K562 (cell line): ENCODE measurements at regions not wholly inside any gene's neighbourhood (a gene's known extent, or its start where the extent isn't known, plus 50 kb on each side); places are given as distances from the start of the nearest gene placed in this dataset.

Experiments
- RB1 ChIP-seq: fragments of 450-650 bp; IDR thresholded peaks from 2 replicates; pipeline ENCODE4 v1.6.1; 2017; ENCODE audit warnings: low read depth, mild to moderate bottlenecking
- SIX5 ChIP-seq, 2 experiments: IDR thresholded peaks; 2 replicates each; pipeline ENCODE4 v1.6.1; 2011; ENCODE audit warnings: low read length in 2 of 2, borderline replicate concordance in 1 of 2, low read depth in 1 of 2, mild to moderate bottlenecking in 1 of 2, moderate library complexity in 1 of 2; ENCODE audit not compliant: insufficient read depth in 1 of 2
- ZC3H8 ChIP-seq: fragments of 450-650 bp; IDR thresholded peaks from 2 replicates; pipeline ENCODE4 v1.6.1; 2017
- TF ChIP-seq, protein P1 (sequence below), 2 experiments: fragments of 450-650 bp; IDR thresholded peaks; 2 replicates each; pipeline ENCODE4 v1.6.1; 2016; ENCODE audit warnings: mild to moderate bottlenecking in 2 of 2, borderline replicate concordance in 1 of 2, low read depth in 1 of 2, moderate library complexity in 1 of 2

GRCh38 chr21:22632176-22632575 is 1634.0 kb downstream of the NCAM2 start (continued):
- TF ChIP-seq SIX5 (IDR thresholded peaks at IDR 0.05; ENCODE audit: borderline replicate concordance in 1 of 2, insufficient read depth in 1 of 2, low read depth in 1 of 2, low read length in 2 of 2): no peak
- no peak for TF ChIP-seq RB1
- TF ChIP-seq, protein P1, sequence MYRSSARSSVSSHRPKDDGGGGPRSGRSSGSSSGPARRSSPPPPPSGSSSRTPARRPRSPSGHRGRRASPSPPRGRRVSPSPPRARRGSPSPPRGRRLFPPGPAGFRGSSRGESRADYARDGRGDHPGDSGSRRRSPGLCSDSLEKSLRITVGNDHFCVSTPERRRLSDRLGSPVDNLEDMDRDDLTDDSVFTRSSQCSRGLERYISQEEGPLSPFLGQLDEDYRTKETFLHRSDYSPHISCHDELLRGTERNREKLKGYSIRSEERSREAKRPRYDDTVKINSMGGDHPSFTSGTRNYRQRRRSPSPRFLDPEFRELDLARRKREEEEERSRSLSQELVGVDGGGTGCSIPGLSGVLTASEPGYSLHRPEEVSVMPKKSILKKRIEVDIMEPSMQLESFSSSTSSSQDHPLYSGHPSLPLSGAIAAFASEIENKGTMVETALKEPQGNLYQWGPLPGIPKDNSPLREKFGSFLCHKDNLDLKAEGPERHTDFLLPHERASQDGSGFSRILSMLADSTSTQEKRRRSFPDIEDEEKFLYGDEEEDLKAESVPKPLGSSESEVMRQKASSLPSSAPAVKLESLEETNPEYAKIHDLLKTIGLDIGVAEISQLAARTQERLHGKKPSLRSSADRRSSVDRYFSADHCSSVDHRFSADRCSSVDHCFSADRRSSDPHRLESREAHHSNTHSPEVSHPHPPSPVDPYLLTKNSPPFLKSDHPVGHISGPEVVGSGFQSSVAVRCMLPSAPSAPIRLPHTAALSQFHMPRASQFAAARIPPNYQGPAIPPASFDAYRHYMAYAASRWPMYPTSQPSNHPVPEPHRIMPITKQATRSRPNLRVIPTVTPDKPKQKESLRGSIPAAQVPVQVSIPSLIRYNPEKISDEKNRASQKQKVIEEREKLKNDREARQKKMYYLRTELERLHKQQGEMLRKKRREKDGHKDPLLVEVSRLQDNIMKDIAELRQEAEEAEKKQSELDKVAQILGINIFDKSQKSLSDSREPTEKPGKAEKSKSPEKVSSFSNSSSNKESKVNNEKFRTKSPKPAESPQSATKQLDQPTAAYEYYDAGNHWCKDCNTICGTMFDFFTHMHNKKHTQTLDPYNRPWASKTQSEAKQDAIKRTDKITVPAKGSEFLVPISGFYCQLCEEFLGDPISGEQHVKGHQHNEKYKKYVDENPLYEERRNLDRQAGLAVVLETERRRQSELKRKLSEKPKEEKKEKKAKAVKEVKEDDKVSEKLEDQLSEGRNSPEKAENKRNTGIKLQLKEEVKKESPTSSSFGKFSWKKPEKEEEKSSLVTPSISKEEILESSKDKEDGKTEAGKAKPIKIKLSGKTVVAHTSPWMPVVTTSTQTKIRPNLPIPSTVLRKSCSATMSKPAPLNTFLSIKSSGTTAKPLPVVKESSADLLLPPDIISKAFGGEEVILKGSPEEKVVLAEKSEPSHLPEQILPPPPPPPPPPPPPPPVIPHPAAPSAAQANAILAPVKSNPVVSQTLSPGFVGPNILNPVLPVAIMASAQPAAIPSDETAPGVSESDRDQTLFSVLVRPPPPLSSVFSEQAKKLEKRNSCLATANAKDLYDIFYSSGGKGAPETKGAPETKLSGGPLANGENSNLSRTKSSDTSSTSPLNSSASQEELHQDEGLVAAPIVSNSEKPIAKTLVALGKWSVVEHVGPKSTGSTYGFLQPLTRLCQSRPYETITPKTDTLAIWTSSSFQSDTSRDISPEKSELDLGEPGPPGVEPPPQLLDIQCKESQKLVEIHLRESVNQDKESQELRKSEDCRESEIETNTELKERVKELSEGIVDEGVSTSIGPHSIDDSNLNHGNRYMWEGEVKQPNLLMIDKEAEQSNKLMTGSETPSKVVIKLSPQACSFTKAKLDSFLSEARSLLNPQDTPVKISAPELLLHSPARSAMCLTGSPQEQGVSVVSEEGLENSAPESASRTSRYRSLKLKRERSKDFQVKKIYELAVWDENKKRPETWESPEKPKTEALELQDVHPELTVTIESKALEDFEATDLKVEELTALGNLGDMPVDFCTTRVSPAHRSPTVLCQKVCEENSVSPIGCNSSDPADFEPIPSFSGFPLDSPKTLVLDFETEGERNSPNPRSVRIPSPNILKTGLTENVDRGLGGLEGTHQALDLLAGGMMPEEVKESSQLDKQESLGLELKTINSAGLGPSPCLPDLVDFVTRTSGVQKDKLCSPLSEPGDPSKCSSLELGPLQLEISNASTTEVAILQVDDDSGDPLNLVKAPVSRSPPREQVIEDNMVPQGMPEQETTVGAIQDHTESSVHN (IDR thresholded peaks at IDR 0.05; ENCODE audit: borderline replicate concordance in 1 of 2, low read depth in 1 of 2): no peak
- no peak for TF ChIP-seq ZC3H8
